Astrocyte of the spinal cord (primary cell): ENCODE measurements at regions not wholly inside any gene's neighbourhood (a gene's known extent, or its start where the extent isn't known, plus 50 kb on each side); places are given as distances from the start of the nearest gene placed in this dataset.

Experiments
- DNase-seq: peaks from one replicate; pipeline ENCODE4 v3.0.0; 2011; ENCODE audit warnings: low read depth, low spot score
- H3K4me3 ChIP-seq: 2 replicates; pipeline ENCODE4 v1.5.1; 2011; ENCODE audit warnings: low read depth, mild to moderate bottlenecking, low read length, moderate library complexity
- in situ Hi-C: cut with HindIII; loops from 2 replicates; pipeline ENCODE4 v1.10.0; 2017; ENCODE audit warnings: low sequenced_read_pairs
- TF ChIP-seq, protein P1 (sequence below): IDR thresholded peaks from 2 replicates; pipeline ENCODE4 v1.5.1; 2012; ENCODE audit warnings: low read depth, mild to moderate bottlenecking, low read length, inconsistent platforms

DNA sequence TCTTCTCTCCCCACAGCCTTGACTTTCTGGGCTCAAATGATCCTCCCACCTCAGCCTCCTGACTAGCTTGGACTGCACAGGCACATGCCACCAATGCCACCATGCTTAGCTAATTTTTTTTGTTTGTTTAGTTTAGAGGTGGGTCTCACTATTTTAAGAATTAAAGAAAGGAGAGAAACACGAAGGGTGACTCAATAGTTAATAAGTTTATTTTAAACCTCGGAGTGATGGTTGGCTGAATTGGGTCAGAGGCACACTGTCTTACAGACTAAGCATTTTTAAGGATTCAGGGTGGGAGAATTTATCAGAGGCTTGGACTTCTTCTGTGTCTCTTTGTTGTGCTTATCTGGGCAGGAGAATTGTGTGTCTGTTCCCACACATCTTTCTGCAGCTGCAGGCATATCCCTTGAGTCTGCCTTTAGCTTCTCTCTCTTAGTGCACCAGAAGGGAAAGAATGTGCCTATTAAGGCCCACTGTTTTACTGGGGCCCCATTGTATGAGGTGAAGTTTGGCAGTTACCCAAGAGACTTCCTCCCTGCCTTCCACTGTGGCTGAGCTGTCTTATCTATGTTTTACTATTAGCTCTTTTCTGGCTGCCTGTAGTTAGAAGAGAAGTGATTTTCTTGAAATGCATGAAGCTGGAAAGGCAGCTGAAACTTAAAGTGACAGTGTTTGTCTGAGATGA lies 2172.0 kb downstream of the TP53TG3F start:
- DNase-seq, result no peak
- in situ Hi-C loops, result no loop called here
- TF ChIP-seq, protein P1, sequence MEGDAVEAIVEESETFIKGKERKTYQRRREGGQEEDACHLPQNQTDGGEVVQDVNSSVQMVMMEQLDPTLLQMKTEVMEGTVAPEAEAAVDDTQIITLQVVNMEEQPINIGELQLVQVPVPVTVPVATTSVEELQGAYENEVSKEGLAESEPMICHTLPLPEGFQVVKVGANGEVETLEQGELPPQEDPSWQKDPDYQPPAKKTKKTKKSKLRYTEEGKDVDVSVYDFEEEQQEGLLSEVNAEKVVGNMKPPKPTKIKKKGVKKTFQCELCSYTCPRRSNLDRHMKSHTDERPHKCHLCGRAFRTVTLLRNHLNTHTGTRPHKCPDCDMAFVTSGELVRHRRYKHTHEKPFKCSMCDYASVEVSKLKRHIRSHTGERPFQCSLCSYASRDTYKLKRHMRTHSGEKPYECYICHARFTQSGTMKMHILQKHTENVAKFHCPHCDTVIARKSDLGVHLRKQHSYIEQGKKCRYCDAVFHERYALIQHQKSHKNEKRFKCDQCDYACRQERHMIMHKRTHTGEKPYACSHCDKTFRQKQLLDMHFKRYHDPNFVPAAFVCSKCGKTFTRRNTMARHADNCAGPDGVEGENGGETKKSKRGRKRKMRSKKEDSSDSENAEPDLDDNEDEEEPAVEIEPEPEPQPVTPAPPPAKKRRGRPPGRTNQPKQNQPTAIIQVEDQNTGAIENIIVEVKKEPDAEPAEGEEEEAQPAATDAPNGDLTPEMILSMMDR, result no peak
- no peak overlapping the region for H3K4me3 ChIP-seq

DNA sequence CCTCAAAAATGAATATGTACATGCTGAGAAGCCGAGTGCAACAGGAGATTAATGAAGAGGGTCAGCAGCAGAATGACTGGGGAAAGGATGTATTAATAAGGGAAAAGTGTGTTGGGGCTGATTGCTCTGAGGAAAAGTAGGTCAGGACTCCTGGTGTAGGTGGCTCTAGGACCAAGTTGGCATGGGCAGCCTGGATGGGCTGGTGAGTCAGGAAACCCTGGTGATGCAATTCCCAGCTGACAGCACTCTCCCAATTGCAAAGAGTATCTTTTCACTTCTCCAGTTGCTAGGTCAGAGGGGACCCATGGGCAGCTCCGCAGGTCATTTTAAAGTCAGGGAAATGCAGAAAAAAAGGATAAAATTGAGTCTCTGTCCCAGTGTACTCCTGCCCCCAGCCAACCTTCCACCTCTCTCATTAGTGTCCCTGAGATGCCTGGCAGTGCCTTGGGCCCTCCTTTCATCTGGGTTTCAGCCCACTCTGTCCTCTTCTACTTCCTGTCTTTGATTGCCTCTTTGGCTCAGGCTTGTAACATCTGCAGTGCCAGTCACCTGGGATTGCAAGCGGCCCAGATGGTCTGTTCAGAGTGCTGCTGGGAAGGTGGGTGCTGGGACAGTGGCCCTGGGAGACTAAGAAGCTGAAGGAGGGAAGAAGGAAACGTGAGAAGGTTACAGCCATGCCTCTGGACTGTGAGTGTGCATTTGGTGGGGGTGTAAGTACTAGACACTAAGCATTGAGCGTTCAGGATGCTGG lies 2177.2 kb downstream of the TP53TG3F start:
- in situ Hi-C loops, result no loop called here
- TF ChIP-seq, protein P1, result no peak
- no peak for DNase-seq
- H3K4me3 ChIP-seq, result no peak overlapping the region

DNA sequence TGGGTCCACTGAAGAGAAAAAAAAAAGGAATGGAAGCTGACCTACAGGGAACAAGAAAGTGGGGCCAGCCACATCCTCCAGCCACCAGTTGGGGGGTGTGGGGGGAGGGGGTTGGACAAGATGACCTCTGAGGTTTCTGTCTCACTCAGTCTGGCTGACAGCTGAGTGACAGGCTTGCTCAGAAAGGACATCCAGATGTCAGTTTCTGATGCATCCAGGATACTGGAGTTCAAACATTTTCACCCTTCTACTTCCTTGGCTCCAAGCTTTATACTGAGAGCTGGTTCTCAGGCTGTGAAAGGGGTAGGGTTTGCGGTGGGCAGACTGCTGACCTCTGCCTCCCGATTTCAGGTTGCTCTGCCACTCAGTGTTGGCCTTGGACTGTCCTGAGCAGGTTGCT lies 2178.3 kb downstream of the TP53TG3F start:
- TF ChIP-seq, protein P1, result no peak
- no peak for DNase-seq
- no peak overlapping the region for H3K4me3 ChIP-seq
- in situ Hi-C loops, result no loop called here

DNA sequence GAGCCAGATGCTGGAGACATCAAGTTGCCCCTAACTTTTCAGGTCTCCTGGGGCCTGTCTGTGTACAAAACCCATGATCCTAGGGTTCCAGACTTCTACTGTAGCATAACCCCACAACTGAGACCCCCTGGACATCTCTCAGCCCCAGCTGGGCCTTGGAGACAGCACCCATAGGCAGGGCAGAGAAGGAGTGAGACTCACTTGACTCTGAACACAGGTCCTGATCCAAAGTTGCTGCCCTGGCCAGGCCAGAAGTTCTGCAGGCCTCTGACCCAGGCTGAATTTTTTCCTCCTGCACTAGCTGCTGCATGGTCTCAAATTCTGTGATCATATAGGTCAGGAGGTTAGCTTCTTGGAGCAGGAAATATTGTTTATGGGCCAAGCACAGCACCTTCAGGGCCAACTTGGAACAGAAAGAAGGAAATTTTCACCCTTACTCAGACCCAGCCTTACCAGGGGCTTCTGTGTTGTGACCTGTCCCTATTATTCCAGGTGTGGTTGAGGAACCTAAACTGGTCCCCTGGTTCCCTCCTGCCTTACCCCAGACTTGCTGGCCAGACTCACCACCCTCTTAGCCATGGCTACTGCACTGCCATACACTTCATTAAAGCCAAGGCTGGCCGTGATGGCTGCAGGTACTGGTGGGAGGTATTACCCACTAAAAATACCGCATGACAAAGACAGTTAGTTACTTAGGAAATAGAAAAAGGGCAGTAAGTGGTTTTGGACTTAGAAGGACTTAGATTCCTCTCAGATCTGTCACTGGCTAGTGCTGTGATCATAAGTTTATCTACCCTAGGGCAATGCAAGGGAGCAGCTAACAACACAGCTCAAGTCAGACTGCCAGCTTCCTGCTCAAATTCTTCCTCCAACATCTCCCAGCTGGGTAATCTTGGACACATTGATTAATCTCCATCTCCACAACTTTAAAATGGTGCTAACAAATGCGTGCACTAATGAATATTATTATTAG lies 2180.1 kb downstream of the TP53TG3F start:
- in situ Hi-C loops, result no loop called here
- no peak overlapping the region for H3K4me3 ChIP-seq
- no peak for DNase-seq
- TF ChIP-seq, protein P1, result no peak

DNA sequence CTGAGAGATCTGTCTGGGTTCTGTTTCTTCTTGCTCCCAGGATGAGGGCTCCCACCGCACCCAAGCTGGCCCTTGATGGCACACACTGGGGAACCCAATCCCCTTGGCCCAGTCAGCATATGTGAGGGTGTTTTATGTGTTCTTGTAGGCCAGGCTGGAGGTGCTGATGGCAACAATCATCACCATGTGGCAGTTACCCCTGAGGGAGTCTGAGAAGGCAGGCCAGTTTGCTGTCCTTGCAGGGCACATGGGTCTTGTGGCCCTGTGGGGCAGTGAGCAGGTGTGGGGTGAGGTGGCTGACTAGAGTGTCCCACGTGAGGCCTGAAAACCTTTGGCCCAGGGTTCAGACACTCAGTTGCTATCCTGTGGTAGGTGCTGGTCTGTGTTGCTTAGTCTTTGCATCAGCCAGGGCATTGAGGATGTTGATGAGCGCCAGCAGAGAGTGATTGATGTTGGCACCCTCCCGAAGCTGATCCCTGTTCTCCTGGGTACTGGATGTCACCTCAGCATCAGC lies 2183.0 kb downstream of the TP53TG3F start:
- DNase-seq, result no peak
- H3K4me3 ChIP-seq, result no peak overlapping the region
- TF ChIP-seq, protein P1, result no peak
- in situ Hi-C loops, result no loop called here

DNA sequence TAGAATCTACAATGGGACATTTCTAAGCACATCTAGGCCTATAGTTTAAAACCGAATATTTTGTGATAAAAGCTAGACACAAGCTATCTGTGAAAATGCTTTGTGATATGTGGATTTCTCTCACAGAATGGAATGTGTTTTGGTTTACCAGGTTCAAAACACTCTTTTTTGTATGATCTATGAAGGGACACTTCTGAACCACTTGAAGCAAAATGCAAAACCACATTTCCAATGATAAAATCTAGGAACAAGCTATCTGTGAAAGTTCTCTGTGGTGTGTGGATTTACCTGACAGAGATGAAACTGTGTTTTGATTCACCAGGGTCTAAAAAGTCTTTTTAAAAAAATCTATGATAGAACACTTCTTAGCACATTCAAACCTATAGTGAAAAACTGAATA lies 2192.4 kb downstream of the TP53TG3F start:
- no peak for DNase-seq
- TF ChIP-seq, protein P1, result no peak
- no peak overlapping the region for H3K4me3 ChIP-seq
- in situ Hi-C loops, result no loop called here
